K562 (cell line): ENCODE measurements at regions not wholly inside any gene's neighbourhood (a gene's known extent, or its start where the extent isn't known, plus 50 kb on each side); places are given as distances from the start of the nearest gene placed in this dataset.

ENCODE experiments used
- ATAC-seq: fragments of 200-7000 bp; cut with Tn5 transposase; 3 replicates; pipeline ENCODE4 v1.9.1; 2020; ENCODE audit warnings: moderate library complexity
- BruUV-seq: library from RNA; stranded (reverse); fragments of 400-500 nt; replicated peaks from 2 replicates; lab custom pipeline; 2021; lab: Mats Ljungman, UMichigan
- CTCF ChIA-PET: fragments of 300-600 bp; formaldehyde crosslinking; extraction: SDS; loops from one replicate; lab custom pipeline; 2021; ENCODE audit warnings: low intra/inter-chr PET ratio; lab: Yijun Ruan, JAX
- POLR2A ChIA-PET: fragments of 300-600, 350-650 bp; sonication (Branson Sonifier 250); formaldehyde crosslinking; extraction: SDS; loops from one replicate; lab custom pipeline; 2021; ENCODE audit warnings: antibody characterized with exemption, inconsistent platforms; lab: Yijun Ruan, JAX
- DNase-seq, 4 experiments: peaks; one replicate each; pipeline versions ENCODE4 v3.0.0 to v3.0.0-alpha.2; 2011 to 2018; ENCODE audit warnings: low spot score in 3 of 4, mixed read lengths in 3 of 4; ENCODE audit errors: extremely low read depth in 1 of 4
- FAIRE-seq: peaks from 2 replicates; lab custom pipeline; 2011; peaks lifted over from hg19 to GRCh38; lab: Jason Lieb, UNC
- H2AFZ ChIP-seq: 2 replicates; pipeline ENCODE4 v1.6.0; 2011; ENCODE audit warnings: low read depth, low read length, control low read depth, inconsistent platforms
- H3K27ac ChIP-seq: fragments of 200-600 bp; 3 replicates; pipeline ENCODE4 v1.8.0; 2011; ENCODE audit warnings: low read depth, mild to moderate bottlenecking, control low read depth, inconsistent platforms, low read length, moderate library complexity, mixed read lengths; ENCODE audit errors: extremely low read depth
- H3K27me3 ChIP-seq, 2 experiments: fragments of 300-600 bp in 1 of 2; 2 replicates in 1 of 2; 3 replicates in 1 of 2; pipeline versions ENCODE4 v1.6.0 to v1.8.0; 2011; ENCODE audit warnings: inconsistent platforms in 2 of 2, low read length in 2 of 2, mild to moderate bottlenecking in 1 of 2, mixed read lengths in 1 of 2, moderate library complexity in 1 of 2; ENCODE audit not compliant: control insufficient read depth in 2 of 2, insufficient read depth in 2 of 2
- H3K36me3 ChIP-seq: fragments of 300-600 bp; 3 replicates; pipeline ENCODE4 v1.8.0; 2011; ENCODE audit warnings: mild to moderate bottlenecking, low read length, inconsistent platforms; ENCODE audit not compliant: control insufficient read depth, insufficient read depth
- H3K4me1 ChIP-seq, 2 experiments: fragments of 200-600 bp in 1 of 2; replicated peaks in 1 of 2; 2 replicates in 1 of 2; 3 replicates in 1 of 2; pipeline versions ENCODE4 v1.5.1 to v1.8.0; 2011; ENCODE audit warnings: inconsistent platforms in 2 of 2, low read length in 2 of 2, mild to moderate bottlenecking in 1 of 2, mixed read lengths in 1 of 2, moderate library complexity in 1 of 2; ENCODE audit not compliant: control insufficient read depth in 2 of 2, insufficient read depth in 2 of 2
- H3K4me2 ChIP-seq: 2 replicates; pipeline ENCODE4 v1.6.1; 2011; ENCODE audit warnings: low read length, control low read depth, inconsistent platforms, mixed read lengths; ENCODE audit not compliant: insufficient read depth
- H3K4me3 ChIP-seq: fragments of 200-600 bp; sonication (generic), shearing (Covaris generic); 2 replicates; pipeline ENCODE4 v1.5.1; 2016; ENCODE audit warnings: control low read depth, inconsistent platforms
- H3K79me2 ChIP-seq: fragments of 200-600 bp; 3 replicates; pipeline ENCODE4 v1.8.0; 2011; ENCODE audit warnings: low read length, inconsistent platforms; ENCODE audit not compliant: control insufficient read depth, insufficient read depth
- H3K9ac ChIP-seq, 2 experiments: 2 replicates each; pipeline versions ENCODE4 v1.6.0 to v1.6.1; 2011; ENCODE audit warnings: low read depth in 2 of 2, low read length in 2 of 2, control low read depth in 1 of 2, inconsistent platforms in 1 of 2, mild to moderate bottlenecking in 1 of 2, mixed read lengths in 1 of 2; ENCODE audit not compliant: insufficient read depth in 1 of 2
- H3K9me1 ChIP-seq: one replicate; pipeline ENCODE4 v1.6.0; 2011; ENCODE audit warnings: inconsistent platforms, mild to moderate bottlenecking, low read length, moderate library complexity; ENCODE audit not compliant: control insufficient read depth, insufficient read depth
- H3K9me3 ChIP-seq: replicated peaks from 2 replicates; pipeline ENCODE4 v1.5.1; 2011; ENCODE audit warnings: low read depth, low read length, inconsistent platforms; ENCODE audit not compliant: control insufficient read depth, insufficient read depth
- H4K20me1 ChIP-seq: replicated peaks from 2 replicates; pipeline ENCODE4 v1.6.1; 2011; ENCODE audit warnings: low read length, inconsistent platforms, mixed read lengths; ENCODE audit not compliant: control insufficient read depth, insufficient read depth
- EZH2 ChIP-seq: IDR thresholded peaks from 2 replicates; pipeline ENCODE4 v1.6.1; 2012; ENCODE audit warnings: low read depth, mild to moderate bottlenecking, inconsistent platforms, low read length, borderline replicate concordance
- GTF3C2 ChIP-seq: IDR thresholded peaks from 3 replicates; pipeline ENCODE4 v1.6.1; 2011; ENCODE audit warnings: borderline replicate concordance, mild to moderate bottlenecking, moderate library complexity; ENCODE audit not compliant: insufficient read length; ENCODE audit errors: extremely low read depth
- MEIS2 ChIP-seq: fragments of 450-650 bp; IDR thresholded peaks from 2 replicates; pipeline ENCODE4 v1.6.1; 2014; ENCODE audit warnings: mild to moderate bottlenecking; ENCODE audit not compliant: partially characterized antibody
- RAD51 ChIP-seq: fragments of 450-650 bp; IDR thresholded peaks from 2 replicates; pipeline ENCODE4 v1.7.1; 2016; ENCODE audit warnings: low read depth, mild to moderate bottlenecking, borderline replicate concordance
- SMAD3 ChIP-seq: fragments of 450-650 bp; formaldehyde crosslinking; conservative IDR thresholded peaks from 2 replicates; pipeline ENCODE4 v1.4.0; 2020; ENCODE audit warnings: mild to moderate bottlenecking
- SMARCA5 ChIP-seq: fragments of 450-650 bp; IDR thresholded peaks from 2 replicates; pipeline ENCODE4 v1.6.1; 2016
- TAF15 ChIP-seq: fragments of 200-400 bp; formaldehyde crosslinking; IDR thresholded peaks from 2 replicates; pipeline ENCODE4 v1.6.1; 2017; ENCODE audit warnings: mild to moderate bottlenecking, low read depth, low read length, moderate library complexity
- ZNF197 ChIP-seq: fragments of 200-800 bp; sonication (Bioruptor generic); IDR thresholded peaks from 2 replicates; pipeline ENCODE4 v1.6.1; 2016; ENCODE audit warnings: low read depth, missing genetic modification characterization, missing compliant biosample characterization
- ZNF407 ChIP-seq: fragments of 450-650 bp; IDR thresholded peaks from 2 replicates; pipeline ENCODE4 v1.6.1; 2016; ENCODE audit warnings: low read depth
- ZNF445 ChIP-seq: fragments of 250-450 bp; sonication (Bioruptor Pico); IDR thresholded peaks from 2 replicates; pipeline ENCODE4 v1.4.0; 2020; ENCODE audit warnings: low read depth, mild to moderate bottlenecking, moderate library complexity
- WGBS: fragments of 100-300 bp; shearing (Covaris generic); methylation state at CpG from one replicate; pipeline ENCODE4 v1.1.6; 2016; ENCODE audit warnings: low coverage, mixed read lengths; ENCODE audit not compliant: insufficient coverage; ENCODE audit errors: missing lambda C conversion rate; 5-methylcytosine and 5-hydroxymethylcytosine counted together
- in situ Hi-C: fragments of 300-500 bp; cut with MboI; formaldehyde crosslinking; loops from 4 replicates; pipeline ENCODE4 v1.15.0; 2018; ENCODE audit warnings: inconsistent platforms, mixed read lengths
- intact Hi-C: fragments of 100-400 bp; cut with micrococcal nuclease; formaldehyde crosslinking; loops from 2 replicates; pipeline ENCODE4 v1.14.2; 2022

GRCh38 chr3:179505534-179505933, 54.3 kb upstream of the GNB4 start (continued):
- TF ChIP-seq SMAD3 (CRISPR knock-in tag) = no peak

- H3K4me1 ChIP-seq = no peaks in the 10 kb centered on the region
- H3K4me3 ChIP-seq = no peak overlapping the region
- 0% methylated on average over 3 of the region's 3 CpGs for WGBS
- ChIA-PET CTCF (no interaction called here), POLR2A (interaction anchor here (3.3 kb wide), 1 partner anchor 13 kb away, joined by 9 read pairs; no protein-coding TSS in a partner anchor)
- H3K27ac ChIP-seq = no peak overlapping the region
- H3K9me3 ChIP-seq = no peaks in the 10 kb centered on the region
- no peaks in the 10 kb centered on the region for H4K20me1 ChIP-seq
- no peaks in the 10 kb centered on the region for H3K79me2 ChIP-seq
- H3K4me2 ChIP-seq = no peak overlapping the region
- no peak for ATAC-seq
- in situ Hi-C loops = no loop called here
- intact Hi-C loops = no loop called here
- peaks cover 0 to 2% of the 10 kb centered on the region in 2 experiments; a peak in 2 of 5 replicates for H3K27me3 ChIP-seq
- no peak overlapping the region for H2AFZ ChIP-seq
- no peaks in the 10 kb centered on the region for H3K9me1 ChIP-seq
- BruUV-seq = no TSS peak
- DNase-seq = no peak
- no peak for FAIRE-seq
- no peak overlapping the region for H3K9ac ChIP-seq
- no peaks in the 10 kb centered on the region for H3K36me3 ChIP-seq
- TF ChIP-seq ZNF445 (CRISPR knock-in tag) = no peak
- no peak for TF ChIP-seq EZH2
- TF ChIP-seq SMARCA5 = no peak
- no peak for TF ChIP-seq ZNF407
- TF ChIP-seq TAF15 = no peak
- no peak for TF ChIP-seq MEIS2
- TF ChIP-seq GTF3C2 = no peak
- no peak for TF ChIP-seq ZNF197 (CRISPR knock-in tag)
- no peak for TF ChIP-seq RAD51
Observed at GRCh38 chr3:179506792-179507191, 55.5 kb upstream of the GNB4 start.
